SHP77 (cell line): ENCODE measurements at regions not wholly inside any gene's neighbourhood (a gene's known extent, or its start where the extent isn't known, plus 50 kb on each side); places are given as distances from the start of the nearest gene placed in this dataset.

Source experiments
- DNase-seq, 2 experiments: peaks; one replicate each; lab custom pipeline; 2025; lab: John Stamatoyannopoulos, UW

DNA sequence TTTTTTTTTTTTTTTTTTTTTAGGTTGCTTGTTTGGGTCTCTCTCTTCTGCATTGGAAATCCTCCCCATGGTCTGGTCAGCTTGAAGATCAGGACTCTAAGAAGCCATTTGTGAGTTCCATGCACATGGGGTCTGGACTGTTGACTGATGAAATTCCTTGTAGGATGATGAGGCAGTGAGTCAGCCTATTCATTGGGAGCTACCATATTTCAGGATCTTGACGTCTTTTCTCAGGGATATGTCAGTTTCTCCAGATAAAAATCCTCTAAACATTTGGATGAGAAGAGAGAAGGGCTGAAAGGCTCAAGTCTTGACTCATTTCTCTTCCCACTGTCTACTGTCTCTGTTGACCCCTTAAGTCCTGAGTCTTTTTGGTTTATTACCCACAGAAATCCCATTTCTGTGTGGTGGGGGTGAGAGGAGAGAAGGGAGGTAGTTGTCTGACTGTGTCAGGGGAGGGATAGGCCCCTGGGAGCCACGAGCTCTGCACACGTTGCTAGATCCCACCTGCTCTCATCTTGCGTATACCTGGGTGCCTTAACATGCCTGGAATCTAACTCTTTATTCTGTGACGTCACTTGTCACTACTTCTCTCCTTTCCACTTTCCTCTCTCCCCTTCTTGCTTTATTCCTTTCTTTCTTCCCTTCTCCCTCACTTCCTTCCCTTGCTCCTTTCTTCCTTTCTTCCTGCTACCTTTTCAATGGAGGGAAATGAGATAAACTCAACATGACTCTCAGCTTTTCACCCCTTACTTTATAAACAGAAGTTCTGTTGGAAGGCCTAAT, 333.1 kb upstream of the XYLT1 start:
- no peak for DNase-seq

- no peak for DNase-seq
These were observed 331.8 kb upstream of the XYLT1 start for GRCh38 chr16:17802571-17802970.

DNA sequence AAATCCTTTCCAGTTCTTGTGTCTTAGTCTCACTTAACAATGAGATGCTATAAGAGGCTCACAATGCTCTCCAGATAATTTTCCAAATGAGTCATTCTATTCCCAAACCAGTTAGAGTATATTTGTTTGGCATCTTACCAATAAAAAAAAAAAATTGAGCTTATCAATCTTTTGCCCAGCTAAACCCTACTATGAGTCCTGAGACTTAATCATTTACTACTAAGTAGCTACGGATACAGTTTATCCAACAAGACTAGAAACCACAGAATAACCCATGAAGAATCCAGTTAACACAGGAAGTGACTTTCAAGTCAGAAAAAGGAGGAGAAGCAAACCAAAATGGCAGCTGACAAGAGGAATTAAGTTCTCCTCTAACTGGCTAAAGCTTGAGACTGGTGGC, 330.3 kb upstream of the XYLT1 start:
- no peak for DNase-seq

DNA sequence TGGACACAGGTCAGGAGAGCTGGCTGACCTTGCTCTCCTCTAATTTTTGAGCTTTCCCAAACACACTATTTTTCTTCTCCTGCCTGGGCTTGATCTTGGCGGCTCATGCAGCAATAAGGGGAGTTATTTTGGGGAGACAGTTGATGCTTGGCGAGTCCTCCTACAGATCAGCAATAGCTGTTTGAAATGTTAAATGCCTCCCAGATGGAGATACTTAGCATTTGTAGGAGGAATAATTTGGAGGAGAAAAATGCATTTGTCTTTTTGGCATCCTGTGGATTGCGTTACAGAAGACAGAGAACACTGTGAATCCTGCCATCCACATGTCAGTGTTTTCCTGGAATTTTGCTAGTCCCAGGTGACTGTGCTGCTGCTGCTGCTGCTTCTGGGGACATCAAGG, 328.0 kb upstream of the XYLT1 start:
- no peak for DNase-seq

- no peak for DNase-seq
These were observed 322.6 kb upstream of the XYLT1 start for GRCh38 chr16:17793354-17793753.

DNA sequence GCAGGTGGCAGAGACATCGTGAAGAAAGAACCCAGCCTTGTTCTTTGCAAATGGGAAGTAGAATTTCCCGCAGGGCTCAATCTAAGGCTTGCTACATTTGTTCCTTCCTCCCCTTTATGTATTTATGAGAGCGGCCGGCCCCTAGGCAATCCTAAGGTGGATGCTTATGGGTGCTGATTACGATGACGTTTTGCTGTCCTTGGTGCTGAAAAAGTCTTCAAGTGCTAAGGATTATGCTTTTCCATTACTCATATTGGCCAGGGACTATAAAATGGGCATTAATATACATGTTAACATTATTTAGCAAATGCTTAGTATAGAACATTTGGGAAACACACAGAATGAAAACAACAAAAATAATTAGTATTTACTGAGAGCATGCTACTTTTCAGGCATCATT, 313.3 kb upstream of the XYLT1 start:
- DNase-seq: no peak

- DNase-seq: no peak
These were observed 309.4 kb upstream of the XYLT1 start for GRCh38 chr16:17780181-17780580.

DNA sequence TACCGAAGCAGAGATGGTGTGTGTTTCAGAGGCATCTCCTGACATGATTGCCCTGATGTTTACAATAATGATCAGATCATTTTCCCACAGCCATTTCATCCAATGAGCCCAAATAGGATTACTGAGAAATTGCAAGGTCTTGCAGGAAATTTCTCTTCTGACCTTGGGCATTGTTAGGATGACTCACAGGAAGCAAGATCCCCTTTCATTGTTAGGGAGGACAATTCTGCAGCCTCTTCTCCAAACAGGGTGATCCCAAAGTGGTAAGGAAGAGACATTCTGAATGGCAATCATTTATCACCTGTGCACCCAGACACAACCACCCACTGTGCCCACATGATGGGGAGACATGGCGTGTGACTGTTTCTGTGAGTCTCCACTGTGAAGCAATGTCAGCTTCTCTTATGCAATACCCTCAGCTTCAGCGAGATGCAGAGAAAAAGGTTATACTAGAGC, 306.7 kb upstream of the XYLT1 start:
- DNase-seq: no peak

DNA sequence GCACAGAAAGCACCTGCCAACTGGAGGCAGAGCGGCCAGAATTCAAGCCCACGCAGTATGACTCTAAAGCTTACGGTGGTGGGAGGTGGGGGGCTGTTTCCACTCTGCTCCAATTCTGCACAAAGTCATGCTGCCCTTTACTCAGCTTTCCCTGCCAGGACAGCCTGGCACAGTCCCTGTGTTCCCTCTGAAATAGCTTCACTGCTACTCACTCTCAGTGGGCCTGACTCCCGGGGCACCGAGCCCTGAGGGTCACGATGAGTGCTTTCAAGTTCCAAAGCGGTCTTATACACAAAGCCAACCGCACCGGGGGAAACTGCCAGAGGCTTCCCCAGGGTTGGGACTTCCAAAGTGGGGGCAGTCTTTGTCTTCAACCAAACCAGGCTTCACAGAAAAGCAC, 306.1 kb upstream of the XYLT1 start:
- no peak for DNase-seq

GRCh38 chr16:17776465-17776864, 305.7 kb upstream of the XYLT1 start:
- DNase-seq: no peak

- DNase-seq: no peak
These were observed 304.3 kb upstream of the XYLT1 start for GRCh38 chr16:17775061-17775460.

DNA sequence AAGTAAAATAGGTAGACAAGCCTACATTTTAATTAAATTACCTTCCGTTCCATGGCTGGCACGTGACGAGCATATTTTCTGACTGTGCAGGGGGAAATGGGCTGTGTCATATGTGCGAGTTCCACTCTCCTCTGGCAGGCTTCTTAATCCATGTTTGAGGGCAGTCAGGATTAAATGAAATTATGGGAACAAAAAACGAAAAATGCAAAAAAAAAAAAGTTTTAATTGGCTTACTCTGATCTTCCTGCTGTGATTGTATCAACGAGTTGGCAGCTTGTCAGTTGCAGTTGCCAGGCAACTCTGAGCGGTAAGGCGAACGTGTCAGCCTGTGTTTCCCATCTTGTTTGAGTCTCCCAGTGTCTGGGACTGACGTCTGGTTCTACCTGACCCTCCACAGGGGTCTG, 302.9 kb upstream of the XYLT1 start:
- no peak for DNase-seq

DNA sequence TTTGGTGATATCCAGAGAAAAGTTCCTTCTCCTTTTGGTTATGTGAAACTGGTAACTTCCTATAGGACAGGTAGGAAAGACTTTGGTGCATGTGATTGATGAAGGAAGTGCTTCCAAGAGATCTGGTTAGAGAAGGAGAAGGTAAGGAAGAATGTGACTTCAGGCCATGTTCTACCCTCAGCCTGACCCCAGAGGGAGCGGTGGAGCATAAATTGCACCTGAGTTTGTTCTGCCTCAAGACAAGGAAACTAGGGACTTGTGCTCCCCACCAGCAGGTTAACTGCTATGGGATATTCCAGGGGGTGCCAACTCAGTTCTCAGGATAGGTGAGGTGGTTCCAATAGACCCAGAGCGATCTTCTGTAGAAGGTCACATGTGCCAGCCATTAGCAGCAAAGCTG, 299.3 kb upstream of the XYLT1 start:
- no peak for DNase-seq

DNA sequence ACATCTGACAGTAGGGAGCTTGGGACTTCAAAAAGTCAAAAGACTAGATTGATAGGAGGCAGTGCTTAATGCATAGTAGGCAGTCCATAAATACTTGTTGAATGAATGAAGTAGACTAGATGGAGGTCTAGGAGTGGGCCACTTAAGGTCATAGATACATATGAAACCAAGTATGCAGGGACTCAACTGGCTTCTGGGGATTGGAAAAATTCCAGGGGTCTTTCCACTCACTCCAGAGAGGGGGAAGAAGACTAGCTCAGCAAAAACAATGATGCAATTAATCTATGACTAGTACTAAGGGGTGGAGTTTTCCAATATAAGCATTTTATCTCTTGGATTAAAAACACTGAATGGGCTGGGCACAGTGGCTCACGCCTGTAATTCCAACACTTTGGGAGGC, 298.3 kb upstream of the XYLT1 start:
- no peak for DNase-seq

GRCh38 chr16:17768257-17768656, 297.5 kb upstream of the XYLT1 start:
- no peak for DNase-seq

- DNase-seq: no peak
These were observed 295.3 kb upstream of the XYLT1 start for GRCh38 chr16:17766012-17766411.

DNA sequence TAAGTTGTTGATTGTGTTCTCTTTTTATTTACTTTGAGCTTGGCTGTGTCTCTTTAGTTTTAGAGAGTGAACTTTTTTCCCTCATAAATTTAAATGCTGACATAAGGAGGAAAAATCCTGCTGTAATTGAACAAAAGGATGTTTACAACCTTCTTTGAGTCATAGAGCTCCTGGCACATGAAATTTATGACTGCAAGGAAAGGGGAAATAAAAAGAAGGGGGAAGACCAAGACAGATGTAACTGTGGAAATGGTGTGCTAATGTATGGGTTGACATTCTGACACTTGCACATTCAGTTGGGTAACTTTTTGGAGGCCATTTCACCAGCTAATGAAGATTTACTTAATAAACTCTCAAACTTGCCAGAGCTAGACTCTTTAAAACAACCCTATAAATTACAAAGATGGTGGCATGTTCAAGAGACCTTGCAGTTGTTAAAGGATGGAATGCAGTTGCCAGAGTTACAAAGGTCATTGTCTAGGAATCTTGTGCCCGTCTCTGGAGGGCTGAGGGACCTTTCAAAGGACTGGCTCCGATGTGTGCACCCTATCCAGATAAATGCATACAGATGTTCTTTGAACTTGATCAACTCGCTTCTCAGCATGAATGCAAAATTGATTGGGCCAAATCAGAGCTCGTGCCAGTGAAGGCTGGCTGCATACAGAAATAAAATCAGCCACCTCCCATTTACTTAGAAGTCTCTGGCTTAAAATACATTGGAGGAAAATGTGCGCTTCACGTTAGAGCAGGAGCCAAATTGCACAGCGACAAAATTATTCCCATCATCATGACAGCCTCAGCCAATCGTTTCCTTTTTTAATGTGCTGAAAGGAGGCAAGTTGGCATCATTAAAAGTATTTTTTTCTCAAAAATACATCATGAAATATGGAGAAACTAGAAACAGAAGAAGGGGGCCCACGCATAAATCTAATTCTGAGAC, 289.0 kb upstream of the XYLT1 start:
- DNase-seq: no peak

DNA sequence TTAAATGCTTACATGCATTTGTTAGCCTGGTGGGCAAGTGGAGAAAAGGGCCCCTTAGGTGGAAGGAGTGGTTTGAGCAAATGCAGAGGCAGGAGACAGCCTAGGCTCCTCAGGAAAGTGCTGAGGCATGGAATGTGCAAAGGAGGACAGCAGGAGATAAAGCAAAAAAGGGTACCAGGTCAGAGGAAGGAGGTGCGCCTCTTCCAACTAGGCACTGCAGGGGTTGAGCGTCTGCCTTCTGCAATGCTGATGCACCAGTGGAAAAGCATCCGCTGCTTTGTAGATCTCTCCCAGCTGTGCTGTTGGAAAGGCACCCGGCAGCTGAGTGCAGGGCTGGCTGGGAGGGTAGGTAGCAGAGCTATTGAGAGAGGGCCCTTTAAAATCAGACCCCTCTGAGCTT, 287.0 kb upstream of the XYLT1 start:
- no peak for DNase-seq

GRCh38 chr16:17755158-17755557, 284.4 kb upstream of the XYLT1 start:
- DNase-seq: no peak

DNA sequence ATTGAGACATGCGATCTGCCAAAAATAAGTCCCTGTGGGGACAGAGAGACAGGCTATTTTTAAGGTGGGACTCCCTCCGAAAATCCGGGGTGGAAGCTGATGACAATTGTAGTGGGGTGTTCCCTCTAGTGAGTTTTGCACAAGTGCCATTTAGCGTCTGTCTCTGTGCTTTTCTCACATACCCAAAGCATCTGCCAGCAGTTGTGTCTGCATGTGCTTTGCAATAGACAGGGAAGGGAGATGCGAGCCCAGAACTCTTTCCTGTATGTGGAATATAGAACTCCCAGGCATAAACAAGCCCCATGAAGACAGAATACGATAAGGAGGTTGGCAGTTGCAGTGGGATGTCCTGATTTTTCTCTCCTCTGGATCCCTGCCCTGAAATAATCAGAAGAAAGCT, 282.7 kb upstream of the XYLT1 start:
- no peak for DNase-seq

- DNase-seq: no peak
These were observed 278.9 kb upstream of the XYLT1 start for GRCh38 chr16:17749706-17750105.

DNA sequence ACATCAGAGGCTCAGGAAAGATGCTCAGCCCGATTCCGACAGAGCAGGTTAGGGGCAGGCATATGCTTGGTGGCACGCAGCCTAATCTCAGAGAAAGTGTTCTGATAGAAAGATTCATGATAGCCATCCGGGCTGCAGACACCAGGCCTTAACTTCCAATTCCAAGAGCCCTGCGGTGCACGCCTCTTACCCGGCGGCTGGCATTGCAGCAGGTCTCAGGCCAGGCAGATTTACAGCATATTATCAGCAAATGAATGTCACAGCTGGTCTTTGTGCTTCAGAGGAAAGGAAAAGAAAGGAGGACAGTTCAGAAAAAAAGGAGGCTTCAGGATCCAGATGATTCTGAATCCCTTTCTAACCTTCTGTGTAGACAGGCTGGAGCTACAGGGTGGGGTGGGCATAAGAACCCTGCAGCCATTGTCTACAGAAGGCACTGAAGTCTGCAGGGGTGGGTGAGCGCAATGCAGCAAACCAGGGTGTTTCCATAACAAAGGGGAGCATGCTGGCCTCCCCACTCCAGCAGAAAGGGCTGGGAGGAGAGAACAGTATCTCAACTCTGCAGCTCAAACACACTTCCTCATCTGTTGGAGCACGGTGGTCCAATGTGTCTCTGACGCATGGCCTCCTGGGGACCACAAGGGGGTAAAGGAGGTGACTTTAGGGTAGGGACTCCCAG, 277.4 kb upstream of the XYLT1 start:
- no peak for DNase-seq
